ENCODE measurements at regions not wholly inside any gene's neighbourhood (a gene's known extent, or its start where the extent isn't known, plus 50 kb on each side); places are given as distances from the start of the nearest gene placed in this dataset.

GRCh38 chr14:38904959-38905358 is 198.1 kb downstream of the SEC23A start:
- TF ChIP-seq CTCF (IDR thresholded peaks at IDR 0.05) (no peak), POLR2A (IDR thresholded peaks at IDR 0.05) (no peak), EP300 (IDR thresholded peaks at IDR 0.05) (no peak), POLR2AphosphoS5 (IDR thresholded peaks at IDR 0.05) (no peak)

Data from gastroesophageal sphincter (tissue), 3 donors.